DMS53 (cell line): ENCODE measurements at regions not wholly inside any gene's neighbourhood (a gene's known extent, or its start where the extent isn't known, plus 50 kb on each side); places are given as distances from the start of the nearest gene placed in this dataset.

ENCODE experiments used
- DNase-seq: peaks from one replicate; lab custom pipeline; 2025; lab: John Stamatoyannopoulos, UW

GRCh38 chr3:111473550-111473949 is 68.4 kb upstream of the CD96 start:
- DNase-seq, result peak; percentile 3

GRCh38 chr3:111476701-111477100 is 65.3 kb upstream of the CD96 start:
- DNase-seq, result no peak

GRCh38 chr3:111480091-111480490 is 61.9 kb upstream of the CD96 start:
- no peak for DNase-seq

- no peak for DNase-seq
Measured at GRCh38 chr3:111481551-111481950, 60.4 kb upstream of the CD96 start.

- DNase-seq, result no peak
Measured at GRCh38 chr3:111482574-111482973, 59.4 kb upstream of the CD96 start.

GRCh38 chr3:111485086-111485485 is 56.9 kb upstream of the CD96 start:
- DNase-seq, result no peak
